HG03354 (cell line): ENCODE measurements at regions not wholly inside any gene's neighbourhood (a gene's known extent, or its start where the extent isn't known, plus 50 kb on each side); places are given as distances from the start of the nearest gene placed in this dataset.

Experiments
- ATAC-seq: cut with Tn5 transposase; IDR thresholded peaks from one replicate; pipeline ENCODE4 v1.9.1; 2021; ENCODE audit warnings: mild to moderate bottlenecking; ENCODE audit not compliant: unreplicated experiment, poor library complexity, severe bottlenecking

- no peak for ATAC-seq
These were observed 291.4 kb downstream of the PABPC4L start for GRCh38 chr4:133910165-133910564.

DNA sequence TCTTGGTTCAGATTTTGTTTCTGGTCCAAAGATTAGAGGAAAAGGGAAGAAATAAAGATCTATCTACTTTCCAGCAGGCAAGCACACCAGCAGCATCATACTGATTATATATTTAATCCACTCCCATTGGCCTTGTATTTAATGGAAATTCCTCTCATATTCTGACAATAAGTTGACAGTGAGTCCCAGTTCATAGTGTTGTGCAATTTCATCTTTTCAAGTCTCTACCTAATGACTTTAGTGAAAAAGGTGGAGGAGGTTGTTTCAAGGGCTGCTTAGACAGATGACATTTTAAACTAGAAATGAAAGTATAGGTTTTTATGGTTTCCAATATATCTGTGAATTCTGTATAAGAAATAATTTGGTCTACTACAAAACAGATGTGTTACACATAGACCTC is 298.6 kb downstream of the PABPC4L start:
- no peak for ATAC-seq

DNA sequence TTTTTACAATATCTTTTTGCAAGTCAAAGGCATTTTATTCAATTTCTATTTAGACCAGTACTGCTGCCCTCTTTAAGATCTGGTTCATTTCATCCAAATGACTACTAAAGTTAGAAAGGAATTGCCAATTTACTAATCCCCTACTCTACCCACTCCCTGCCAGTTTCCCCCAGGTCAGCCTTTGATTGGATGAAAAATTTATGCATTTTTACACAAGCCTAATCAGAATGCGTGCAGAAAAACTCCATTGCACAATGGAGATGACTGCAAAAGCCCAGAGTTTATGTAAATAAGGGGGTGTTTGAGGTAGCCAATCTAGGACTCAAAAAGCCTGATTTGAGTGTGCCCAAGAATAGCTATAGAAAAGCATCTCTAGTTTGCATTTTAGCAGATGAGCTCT is 310.6 kb downstream of the PABPC4L start:
- no peak for ATAC-seq

DNA sequence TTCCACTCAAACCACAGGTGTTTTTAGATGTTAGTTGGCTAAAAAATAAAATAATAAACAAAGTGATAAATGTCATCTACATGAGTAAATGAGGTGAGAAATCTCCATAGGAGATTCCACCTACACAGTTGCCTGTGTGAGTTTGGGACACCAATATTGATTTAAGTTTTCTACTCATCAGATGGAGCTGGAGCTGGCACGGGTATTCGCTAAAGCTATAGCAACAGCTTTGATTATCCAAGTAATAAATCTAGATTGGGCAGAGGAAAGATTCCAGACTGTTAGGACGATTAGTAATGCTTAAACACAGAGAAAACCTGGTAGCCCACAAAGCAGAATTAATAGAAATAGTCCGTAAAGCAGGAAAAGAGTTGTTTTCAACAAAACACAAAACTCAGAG is 313.9 kb downstream of the PABPC4L start:
- no peak for ATAC-seq

DNA sequence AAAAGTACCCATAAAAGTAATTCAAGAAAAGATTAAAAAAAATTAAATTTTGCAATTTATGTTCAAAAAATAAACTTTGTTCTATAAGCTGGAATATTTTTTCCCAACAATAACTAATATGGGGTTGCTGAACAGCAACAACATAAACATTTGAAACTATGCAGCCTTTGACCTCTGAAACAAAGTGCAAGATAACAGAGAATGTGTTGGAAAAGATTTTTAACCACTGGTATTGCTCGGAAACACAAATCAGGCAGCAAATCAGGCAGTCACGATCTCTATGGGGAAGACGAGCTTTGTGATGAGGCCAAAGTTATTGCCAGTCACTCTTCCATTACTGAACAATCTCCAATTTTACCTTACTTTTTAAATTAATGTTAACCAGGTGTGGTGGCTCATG is 332.1 kb downstream of the PABPC4L start:
- ATAC-seq, result no peak

GRCh38 chr4:133868856-133869255 is 332.7 kb downstream of the PABPC4L start:
- ATAC-seq, result no peak

GRCh38 chr4:133866328-133866699 is 335.3 kb downstream of the PABPC4L start:
- no peak for ATAC-seq

- no peak for ATAC-seq
These were observed 335.8 kb downstream of the PABPC4L start for GRCh38 chr4:133865612-133866327.

DNA sequence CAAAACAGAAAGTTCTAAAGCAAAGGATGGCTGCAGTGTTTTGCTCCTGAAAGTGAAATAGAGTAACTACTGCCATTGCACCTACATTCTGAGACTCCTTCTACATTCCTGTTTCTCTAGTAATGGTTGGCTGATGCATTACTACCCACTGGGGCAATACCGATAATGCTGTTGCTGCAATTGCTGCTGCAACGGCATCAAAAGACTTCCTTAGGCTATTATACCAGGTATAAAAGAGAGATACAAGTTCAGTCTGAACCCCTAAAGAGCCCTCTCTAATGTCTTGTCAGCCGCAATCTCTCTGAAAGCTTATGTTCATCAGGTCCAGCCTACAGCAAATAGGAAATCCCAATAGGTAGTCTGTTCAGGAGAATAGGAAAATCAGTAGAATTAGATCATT is 338.4 kb downstream of the PABPC4L start:
- no peak for ATAC-seq

- ATAC-seq, result no peak
These were observed 344.7 kb downstream of the PABPC4L start for GRCh38 chr4:133856731-133857355.

- ATAC-seq, result no peak
These were observed 346.6 kb downstream of the PABPC4L start for GRCh38 chr4:133855001-133855400.

DNA sequence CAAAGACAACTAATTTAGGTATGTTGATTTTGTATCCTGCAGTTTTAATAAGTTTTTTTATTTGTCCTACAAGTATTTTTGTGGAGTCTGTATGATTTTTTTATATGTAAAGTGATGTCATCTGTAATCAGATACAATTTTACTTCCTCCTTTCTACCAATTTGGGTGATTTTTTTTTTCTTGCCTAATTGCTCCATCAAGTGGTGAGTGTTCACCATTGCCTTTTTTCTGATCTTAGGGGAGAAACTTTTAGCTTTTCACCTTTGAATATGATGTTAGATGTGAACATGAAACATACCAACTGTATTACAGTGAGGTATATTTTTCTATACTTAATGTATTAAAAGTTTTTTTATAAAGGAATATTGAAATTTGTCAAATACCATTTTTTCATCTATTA is 362.3 kb downstream of the PABPC4L start:
- ATAC-seq, result no peak

DNA sequence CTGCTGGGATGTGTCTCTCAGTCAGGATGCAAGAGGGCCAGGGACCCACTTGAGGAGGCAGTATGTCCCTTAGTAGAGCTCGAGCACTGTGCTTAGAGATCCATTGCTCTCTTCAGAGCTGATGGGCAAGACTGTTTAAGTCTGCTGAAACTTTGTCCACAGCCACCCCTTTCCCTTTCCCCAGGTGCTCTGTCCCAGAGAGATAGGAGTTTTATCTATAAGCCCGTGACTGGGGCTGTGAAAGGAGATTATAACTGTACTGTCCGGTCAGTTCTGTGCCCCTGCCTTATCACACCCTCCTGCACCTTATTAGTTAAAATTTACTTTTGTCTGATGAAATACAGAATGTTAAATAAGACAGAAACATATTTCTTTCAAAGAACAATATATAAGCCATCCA is 378.4 kb downstream of the PABPC4L start:
- ATAC-seq, result no peak

- no peak for ATAC-seq
These were observed 388.6 kb downstream of the PABPC4L start for GRCh38 chr4:133812954-133813353.

DNA sequence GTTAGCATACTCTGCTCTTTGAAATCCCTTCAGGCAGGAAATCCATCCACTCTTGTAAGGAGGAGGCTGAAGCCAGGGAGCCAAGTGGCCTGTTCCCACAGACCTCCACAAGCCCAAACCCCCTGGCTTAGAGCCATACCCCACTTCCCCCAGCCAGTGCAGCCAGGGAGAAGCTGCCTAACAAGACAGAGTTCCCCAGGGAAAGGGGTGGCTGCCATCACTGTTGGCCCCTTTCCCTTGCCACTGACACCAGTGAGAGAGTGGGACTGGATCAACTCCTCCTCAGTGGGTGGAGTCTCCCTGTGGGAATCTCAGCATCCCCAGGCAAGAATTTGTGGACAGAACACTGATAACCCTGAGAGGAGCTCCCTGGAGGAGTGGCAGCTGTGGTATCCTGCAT is 389.4 kb downstream of the PABPC4L start:
- no peak for ATAC-seq

GRCh38 chr4:133808151-133808550 is 393.4 kb downstream of the PABPC4L start:
- no peak for ATAC-seq

DNA sequence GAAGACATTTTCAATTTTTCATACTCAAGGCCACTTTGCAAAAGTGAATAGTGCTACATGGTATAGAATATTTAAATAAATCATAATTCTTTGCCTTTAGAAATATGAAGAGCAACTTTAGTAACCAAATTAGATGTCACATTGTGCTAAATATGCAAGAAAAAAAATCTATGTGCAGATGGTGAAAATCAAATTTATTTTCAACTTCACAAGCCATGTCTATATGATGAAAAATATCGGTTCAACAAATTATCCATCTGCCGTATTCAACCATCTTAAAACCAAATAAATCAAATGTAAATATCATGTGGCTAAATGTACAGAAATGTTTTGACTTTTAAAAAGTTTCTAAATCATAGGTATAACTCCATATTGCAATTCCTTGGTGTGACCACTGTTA is 398.2 kb downstream of the PABPC4L start:
- no peak for ATAC-seq

- no peak for ATAC-seq
These were observed 399.0 kb downstream of the PABPC4L start for GRCh38 chr4:133802359-133803140.

- no peak for ATAC-seq
These were observed 399.7 kb downstream of the PABPC4L start for GRCh38 chr4:133801883-133802282.

DNA sequence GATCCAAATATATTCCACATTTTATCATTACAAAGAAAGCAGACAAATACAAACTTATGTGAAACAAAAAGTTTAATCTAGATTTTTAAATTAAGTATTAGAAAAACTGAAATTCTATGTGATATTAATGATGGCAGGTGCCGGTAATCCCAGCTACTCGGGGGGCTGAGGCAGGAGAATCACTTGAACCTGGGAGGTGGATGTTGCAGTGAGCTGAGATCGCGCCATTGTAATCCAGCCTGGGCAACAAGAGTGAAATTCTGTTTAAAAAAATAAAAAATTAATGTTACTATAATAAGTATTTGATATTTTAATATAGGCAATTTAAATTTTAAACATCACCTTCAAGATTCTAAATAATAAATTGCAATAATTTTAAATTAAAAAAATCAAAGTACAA is 400.6 kb downstream of the PABPC4L start:
- no peak for ATAC-seq

DNA sequence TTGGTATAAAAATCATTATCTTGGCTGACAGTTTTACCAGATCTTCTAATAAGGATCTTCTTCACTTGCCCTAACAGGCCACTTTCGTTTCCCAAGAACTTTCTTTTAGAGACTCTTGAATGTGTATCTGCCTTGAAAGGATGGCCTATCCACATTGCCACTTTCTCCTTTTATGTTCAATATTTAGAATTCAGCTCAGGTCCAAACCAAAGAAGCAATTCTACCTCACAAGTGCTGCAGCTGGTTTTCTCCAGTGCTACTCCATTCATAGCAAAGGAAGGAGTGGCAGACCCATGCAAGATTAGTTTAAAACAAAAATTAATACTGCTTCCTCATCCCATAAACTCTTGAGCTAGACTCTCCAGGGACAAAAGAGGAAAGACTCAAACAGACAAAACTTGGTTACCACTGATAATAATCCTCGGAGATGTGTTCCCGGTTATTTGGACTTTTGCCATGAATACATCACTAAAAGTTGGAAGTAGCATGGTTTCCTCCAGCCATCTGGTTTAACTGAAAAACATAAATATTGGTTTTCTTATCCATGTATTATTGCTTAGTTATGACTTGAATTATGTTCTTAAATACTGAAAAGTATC is 401.8 kb downstream of the PABPC4L start:
- no peak for ATAC-seq
